K562 (cell line): ENCODE measurements at regions not wholly inside any gene's neighbourhood (a gene's known extent, or its start where the extent isn't known, plus 50 kb on each side); places are given as distances from the start of the nearest gene placed in this dataset.

Experiments
- ATAC-seq: fragments of 200-7000 bp; cut with Tn5 transposase; 3 replicates; pipeline ENCODE4 v1.9.1; 2020; ENCODE audit warnings: moderate library complexity
- BruUV-seq: library from RNA; stranded (reverse); fragments of 400-500 nt; replicated peaks from 2 replicates; lab custom pipeline; 2021; lab: Mats Ljungman, UMichigan
- CTCF ChIA-PET: fragments of 300-600 bp; formaldehyde crosslinking; extraction: SDS; loops from one replicate; lab custom pipeline; 2021; ENCODE audit warnings: low intra/inter-chr PET ratio; lab: Yijun Ruan, JAX
- POLR2A ChIA-PET: fragments of 300-600, 350-650 bp; sonication (Branson Sonifier 250); formaldehyde crosslinking; extraction: SDS; loops from one replicate; lab custom pipeline; 2021; ENCODE audit warnings: antibody characterized with exemption, inconsistent platforms; lab: Yijun Ruan, JAX
- DNase-seq, 4 experiments: peaks; one replicate each; pipeline versions ENCODE4 v3.0.0 to v3.0.0-alpha.2; 2011 to 2018; ENCODE audit warnings: low spot score in 3 of 4, mixed read lengths in 3 of 4; ENCODE audit errors: extremely low read depth in 1 of 4
- FAIRE-seq: peaks from 2 replicates; lab custom pipeline; 2011; peaks lifted over from hg19 to GRCh38; lab: Jason Lieb, UNC
- H2AFZ ChIP-seq: 2 replicates; pipeline ENCODE4 v1.6.0; 2011; ENCODE audit warnings: low read depth, low read length, control low read depth, inconsistent platforms
- H3K27ac ChIP-seq: fragments of 200-600 bp; 3 replicates; pipeline ENCODE4 v1.8.0; 2011; ENCODE audit warnings: low read depth, mild to moderate bottlenecking, control low read depth, inconsistent platforms, low read length, moderate library complexity, mixed read lengths; ENCODE audit errors: extremely low read depth
- H3K27me3 ChIP-seq, 2 experiments: fragments of 300-600 bp in 1 of 2; 2 replicates in 1 of 2; 3 replicates in 1 of 2; pipeline versions ENCODE4 v1.6.0 to v1.8.0; 2011; ENCODE audit warnings: inconsistent platforms in 2 of 2, low read length in 2 of 2, mild to moderate bottlenecking in 1 of 2, mixed read lengths in 1 of 2, moderate library complexity in 1 of 2; ENCODE audit not compliant: control insufficient read depth in 2 of 2, insufficient read depth in 2 of 2
- H3K36me3 ChIP-seq: fragments of 300-600 bp; 3 replicates; pipeline ENCODE4 v1.8.0; 2011; ENCODE audit warnings: mild to moderate bottlenecking, low read length, inconsistent platforms; ENCODE audit not compliant: control insufficient read depth, insufficient read depth
- H3K4me1 ChIP-seq, 2 experiments: fragments of 200-600 bp in 1 of 2; replicated peaks in 1 of 2; 2 replicates in 1 of 2; 3 replicates in 1 of 2; pipeline versions ENCODE4 v1.5.1 to v1.8.0; 2011; ENCODE audit warnings: inconsistent platforms in 2 of 2, low read length in 2 of 2, mild to moderate bottlenecking in 1 of 2, mixed read lengths in 1 of 2, moderate library complexity in 1 of 2; ENCODE audit not compliant: control insufficient read depth in 2 of 2, insufficient read depth in 2 of 2
- H3K4me2 ChIP-seq: 2 replicates; pipeline ENCODE4 v1.6.1; 2011; ENCODE audit warnings: low read length, control low read depth, inconsistent platforms, mixed read lengths; ENCODE audit not compliant: insufficient read depth
- H3K4me3 ChIP-seq: fragments of 200-600 bp; sonication (generic), shearing (Covaris generic); 2 replicates; pipeline ENCODE4 v1.5.1; 2016; ENCODE audit warnings: control low read depth, inconsistent platforms
- H3K79me2 ChIP-seq: fragments of 200-600 bp; 3 replicates; pipeline ENCODE4 v1.8.0; 2011; ENCODE audit warnings: low read length, inconsistent platforms; ENCODE audit not compliant: control insufficient read depth, insufficient read depth
- H3K9ac ChIP-seq, 2 experiments: 2 replicates each; pipeline versions ENCODE4 v1.6.0 to v1.6.1; 2011; ENCODE audit warnings: low read depth in 2 of 2, low read length in 2 of 2, control low read depth in 1 of 2, inconsistent platforms in 1 of 2, mild to moderate bottlenecking in 1 of 2, mixed read lengths in 1 of 2; ENCODE audit not compliant: insufficient read depth in 1 of 2
- H3K9me1 ChIP-seq: one replicate; pipeline ENCODE4 v1.6.0; 2011; ENCODE audit warnings: inconsistent platforms, mild to moderate bottlenecking, low read length, moderate library complexity; ENCODE audit not compliant: control insufficient read depth, insufficient read depth
- H3K9me3 ChIP-seq: replicated peaks from 2 replicates; pipeline ENCODE4 v1.5.1; 2011; ENCODE audit warnings: low read depth, low read length, inconsistent platforms; ENCODE audit not compliant: control insufficient read depth, insufficient read depth
- H4K20me1 ChIP-seq: replicated peaks from 2 replicates; pipeline ENCODE4 v1.6.1; 2011; ENCODE audit warnings: low read length, inconsistent platforms, mixed read lengths; ENCODE audit not compliant: control insufficient read depth, insufficient read depth
- BHLHE40 ChIP-seq: IDR thresholded peaks from 2 replicates; pipeline ENCODE4 v1.6.1; 2011; ENCODE audit warnings: low read length, improper control_type of control experiment
- CBX3 ChIP-seq, 2 experiments: IDR thresholded peaks; 1 replicate in 1 of 2; 2 replicates in 1 of 2; pipeline ENCODE4 v1.6.1; 2012; ENCODE audit warnings: inconsistent platforms in 2 of 2, low read length in 2 of 2, borderline replicate concordance in 1 of 2, control low read depth in 1 of 2
- FOXK1 ChIP-seq: sonication (generic); formaldehyde crosslinking; IDR thresholded peaks from 2 replicates; pipeline ENCODE4 v1.8.0; 2022; ENCODE audit warnings: missing genetic modification reagents, mild to moderate bottlenecking, borderline replicate concordance
- FOXP4 ChIP-seq: sonication (generic); formaldehyde crosslinking; IDR thresholded peaks from 2 replicates; pipeline ENCODE4 v1.8.0; 2022; ENCODE audit warnings: mild to moderate bottlenecking, missing genetic modification reagents, borderline replicate concordance
- GABPB1 ChIP-seq: sonication (generic); formaldehyde crosslinking; IDR thresholded peaks from 2 replicates; pipeline ENCODE4 v1.8.0; 2022; ENCODE audit warnings: mild to moderate bottlenecking, missing genetic modification reagents
- GATA2 ChIP-seq: sonication (generic); formaldehyde crosslinking; IDR thresholded peaks from 2 replicates; pipeline ENCODE4 v1.4.0; 2020; ENCODE audit warnings: mild to moderate bottlenecking, missing genetic modification reagents
- GTF2F1 ChIP-seq: IDR thresholded peaks from 2 replicates; pipeline ENCODE4 v1.6.1; 2011; ENCODE audit warnings: low read depth, low read length, improper control_type of control experiment
- HMGN3 ChIP-seq: IDR thresholded peaks from 2 replicates; pipeline ENCODE4 v1.6.1; 2011; ENCODE audit warnings: borderline replicate concordance, low read depth, mild to moderate bottlenecking, mixed read lengths, low read length; ENCODE audit not compliant: insufficient read length; ENCODE audit errors: extremely low read depth
- HNRNPUL1 ChIP-seq: fragments of 200-400 bp; formaldehyde crosslinking; IDR thresholded peaks from 2 replicates; pipeline ENCODE4 v1.6.1; 2017; ENCODE audit warnings: low read length
- NBN ChIP-seq: fragments of 450-650 bp; IDR thresholded peaks from 2 replicates; pipeline ENCODE4 v1.6.1; 2016; ENCODE audit warnings: low read depth, mild to moderate bottlenecking
- NFYB ChIP-seq: IDR thresholded peaks from 2 replicates; pipeline ENCODE4 v1.6.1; 2011; ENCODE audit warnings: mild to moderate bottlenecking, moderate library complexity; ENCODE audit not compliant: insufficient read length; ENCODE audit errors: extremely low read depth
- TARDBP ChIP-seq: fragments of 450-650 bp; IDR thresholded peaks from 2 replicates; pipeline ENCODE4 v1.6.1; 2016
- UBTF ChIP-seq, 2 experiments: IDR thresholded peaks; 2 replicates each; pipeline ENCODE4 v1.6.1; 2012; ENCODE audit warnings: improper control_type of control experiment in 2 of 2, low read depth in 2 of 2, low read length in 2 of 2, borderline replicate concordance in 1 of 2
- ZNF511 ChIP-seq: sonication (generic); formaldehyde crosslinking; IDR thresholded peaks from 2 replicates; pipeline ENCODE4 v1.8.0; 2022; ENCODE audit warnings: mild to moderate bottlenecking, missing genetic modification reagents
- ZNF785 ChIP-seq: fragments of 250-450 bp; sonication (Bioruptor Pico); IDR thresholded peaks from 2 replicates; pipeline ENCODE4 v1.4.0; 2020; ENCODE audit warnings: mild to moderate bottlenecking
- ZZZ3 ChIP-seq: fragments of 450-650 bp; IDR thresholded peaks from 2 replicates; pipeline ENCODE4 v1.6.1; 2016; ENCODE audit warnings: antibody characterized with exemption, mild to moderate bottlenecking, moderate library complexity
- WGBS: fragments of 100-300 bp; shearing (Covaris generic); methylation state at CpG from one replicate; pipeline ENCODE4 v1.1.6; 2016; ENCODE audit warnings: low coverage, mixed read lengths; ENCODE audit not compliant: insufficient coverage; ENCODE audit errors: missing lambda C conversion rate; 5-methylcytosine and 5-hydroxymethylcytosine counted together
- in situ Hi-C: fragments of 300-500 bp; cut with MboI; formaldehyde crosslinking; loops from 4 replicates; pipeline ENCODE4 v1.15.0; 2018; ENCODE audit warnings: inconsistent platforms, mixed read lengths
- intact Hi-C: fragments of 100-400 bp; cut with micrococcal nuclease; formaldehyde crosslinking; loops from 2 replicates; pipeline ENCODE4 v1.14.2; 2022

- Histone ChIP-seq H3K4me1 (no peaks in the 10 kb centered on the region), H3K4me2 (no peak overlapping the region), H3K9ac (no peak overlapping the region), H2AFZ (no peak overlapping the region), H3K79me2 (no peaks in the 10 kb centered on the region), H3K4me3 (no peak overlapping the region), H3K36me3 (no peaks in the 10 kb centered on the region), H3K27ac (no peak overlapping the region), H3K9me1 (no peaks in the 10 kb centered on the region), H3K27me3 (no peaks in the 10 kb centered on the region), H3K9me3 (no peaks in the 10 kb centered on the region), H4K20me1 (no peaks in the 10 kb centered on the region)
- CTCF ChIA-PET, result no interaction called here
- no peak for FAIRE-seq
- DNase-seq, result no peak
- ATAC-seq, result no peak
- intact Hi-C loops, result no loop called here
- 0% methylated on average over 4 of the region's 4 CpGs for WGBS
- no TSS peak for BruUV-seq
- in situ Hi-C loops, result no loop called here
- POLR2A ChIA-PET, result no interaction called here
- TF ChIP-seq NFYB (no peak), GABPB1 (CRISPR knock-in tag) (no peak), GATA2 (CRISPR knock-in tag) (no peak), TARDBP (no peak), ZNF785 (CRISPR knock-in tag) (no peak), HMGN3 (no peak), GTF2F1 (no peak), FOXK1 (no peak), ZNF511 (CRISPR knock-in tag) (no peak), UBTF (IDR thresholded peaks at IDR 0.05; ENCODE audit: borderline replicate concordance in 1 of 2, low read depth in 2 of 2, low read length in 2 of 2) (no peak), ZZZ3 (no peak), NBN (no peak), HNRNPUL1 (no peak), CBX3 (IDR thresholded peaks at IDR 0.05; ENCODE audit: borderline replicate concordance in 1 of 2, low read length in 2 of 2) (no peak), FOXP4 (CRISPR knock-in tag) (no peak), BHLHE40 (no peak)
Observed at GRCh38 chr18:37619964-37620363, 54.4 kb upstream of the CELF4 start.
